ENCODE measurements at regions not wholly inside any gene's neighbourhood (a gene's known extent, or its start where the extent isn't known, plus 50 kb on each side); places are given as distances from the start of the nearest gene placed in this dataset.

DNA sequence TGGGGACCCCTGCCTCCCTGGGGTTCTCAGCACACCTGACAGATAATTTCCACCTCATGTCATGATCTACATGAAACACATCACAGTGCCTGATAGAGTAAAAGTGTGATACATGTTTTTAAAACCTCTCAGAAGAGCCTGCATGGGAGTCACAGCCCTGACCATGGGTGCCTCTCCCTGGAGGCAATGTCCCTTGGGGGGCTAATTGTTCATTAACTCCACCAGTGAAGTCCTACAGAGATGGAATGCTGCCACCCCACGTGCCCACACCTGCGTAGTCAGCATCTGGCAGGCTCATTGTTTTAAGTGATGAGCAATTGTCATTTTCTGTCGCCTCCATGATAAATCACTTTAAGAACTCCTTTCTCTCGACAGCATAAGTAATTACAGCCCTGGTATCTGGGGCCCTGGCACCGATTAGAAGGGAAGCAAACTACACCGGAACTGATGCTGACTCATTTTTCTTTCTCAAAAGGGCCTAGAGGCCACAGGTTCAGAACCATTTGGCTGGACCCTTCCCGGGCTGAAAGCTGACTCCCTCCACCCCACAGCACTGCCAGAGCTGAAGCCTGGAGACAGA, 109.6 kb upstream of the GJB5 start:
- TF ChIP-seq, protein P1, sequence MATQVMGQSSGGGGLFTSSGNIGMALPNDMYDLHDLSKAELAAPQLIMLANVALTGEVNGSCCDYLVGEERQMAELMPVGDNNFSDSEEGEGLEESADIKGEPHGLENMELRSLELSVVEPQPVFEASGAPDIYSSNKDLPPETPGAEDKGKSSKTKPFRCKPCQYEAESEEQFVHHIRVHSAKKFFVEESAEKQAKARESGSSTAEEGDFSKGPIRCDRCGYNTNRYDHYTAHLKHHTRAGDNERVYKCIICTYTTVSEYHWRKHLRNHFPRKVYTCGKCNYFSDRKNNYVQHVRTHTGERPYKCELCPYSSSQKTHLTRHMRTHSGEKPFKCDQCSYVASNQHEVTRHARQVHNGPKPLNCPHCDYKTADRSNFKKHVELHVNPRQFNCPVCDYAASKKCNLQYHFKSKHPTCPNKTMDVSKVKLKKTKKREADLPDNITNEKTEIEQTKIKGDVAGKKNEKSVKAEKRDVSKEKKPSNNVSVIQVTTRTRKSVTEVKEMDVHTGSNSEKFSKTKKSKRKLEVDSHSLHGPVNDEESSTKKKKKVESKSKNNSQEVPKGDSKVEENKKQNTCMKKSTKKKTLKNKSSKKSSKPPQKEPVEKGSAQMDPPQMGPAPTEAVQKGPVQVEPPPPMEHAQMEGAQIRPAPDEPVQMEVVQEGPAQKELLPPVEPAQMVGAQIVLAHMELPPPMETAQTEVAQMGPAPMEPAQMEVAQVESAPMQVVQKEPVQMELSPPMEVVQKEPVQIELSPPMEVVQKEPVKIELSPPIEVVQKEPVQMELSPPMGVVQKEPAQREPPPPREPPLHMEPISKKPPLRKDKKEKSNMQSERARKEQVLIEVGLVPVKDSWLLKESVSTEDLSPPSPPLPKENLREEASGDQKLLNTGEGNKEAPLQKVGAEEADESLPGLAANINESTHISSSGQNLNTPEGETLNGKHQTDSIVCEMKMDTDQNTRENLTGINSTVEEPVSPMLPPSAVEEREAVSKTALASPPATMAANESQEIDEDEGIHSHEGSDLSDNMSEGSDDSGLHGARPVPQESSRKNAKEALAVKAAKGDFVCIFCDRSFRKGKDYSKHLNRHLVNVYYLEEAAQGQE (IDR thresholded peaks at IDR 0.05; ENCODE audit: borderline replicate concordance): no peak
- TF ChIP-seq, protein P1 (CRISPR knock-in tag; IDR thresholded peaks at IDR 0.05; ENCODE audit: low read depth): no peak
- TF ChIP-seq ETV6 (IDR thresholded peaks at IDR 0.05; ENCODE audit: borderline replicate concordance in 1 of 2, low read depth in 2 of 2, low read length in 1 of 2) (no peak), ETV6 (CRISPR knock-in tag; IDR thresholded peaks at IDR 0.05; ENCODE audit: borderline replicate concordance) (no peak), PHF21A (IDR thresholded peaks at IDR 0.05; ENCODE audit: borderline replicate concordance, low read depth) (no peak), SMARCA5 (IDR thresholded peaks at IDR 0.05) (no peak), RCOR1 (IDR thresholded peaks at IDR 0.05; ENCODE audit: borderline replicate concordance in 1 of 2, low read depth in 2 of 2, low read length in 2 of 2) (no peak), POLR2G (IDR thresholded peaks at IDR 0.05; ENCODE audit: low read depth, low read length) (no peak), CTCF (IDR thresholded peaks at IDR 0.05 in 2 of 3, conservative IDR thresholded peaks at IDR 0.05 in 1 of 3; ENCODE audit: insufficient read depth in 2 of 3, low read depth in 1 of 3, low read length in 3 of 3) (no peak), GATAD2A (IDR thresholded peaks at IDR 0.05) (no peak), JUNB (CRISPR knock-in tag; conservative IDR thresholded peaks at IDR 0.05) (no peak), JUN (IDR thresholded peaks at IDR 0.05; ENCODE audit: borderline replicate concordance, low read depth, low read length) (no peak), JUN (CRISPR knock-in tag; IDR thresholded peaks at IDR 0.05; ENCODE audit: borderline replicate concordance) (no peak)
- TF ChIP-seq, protein P2, sequence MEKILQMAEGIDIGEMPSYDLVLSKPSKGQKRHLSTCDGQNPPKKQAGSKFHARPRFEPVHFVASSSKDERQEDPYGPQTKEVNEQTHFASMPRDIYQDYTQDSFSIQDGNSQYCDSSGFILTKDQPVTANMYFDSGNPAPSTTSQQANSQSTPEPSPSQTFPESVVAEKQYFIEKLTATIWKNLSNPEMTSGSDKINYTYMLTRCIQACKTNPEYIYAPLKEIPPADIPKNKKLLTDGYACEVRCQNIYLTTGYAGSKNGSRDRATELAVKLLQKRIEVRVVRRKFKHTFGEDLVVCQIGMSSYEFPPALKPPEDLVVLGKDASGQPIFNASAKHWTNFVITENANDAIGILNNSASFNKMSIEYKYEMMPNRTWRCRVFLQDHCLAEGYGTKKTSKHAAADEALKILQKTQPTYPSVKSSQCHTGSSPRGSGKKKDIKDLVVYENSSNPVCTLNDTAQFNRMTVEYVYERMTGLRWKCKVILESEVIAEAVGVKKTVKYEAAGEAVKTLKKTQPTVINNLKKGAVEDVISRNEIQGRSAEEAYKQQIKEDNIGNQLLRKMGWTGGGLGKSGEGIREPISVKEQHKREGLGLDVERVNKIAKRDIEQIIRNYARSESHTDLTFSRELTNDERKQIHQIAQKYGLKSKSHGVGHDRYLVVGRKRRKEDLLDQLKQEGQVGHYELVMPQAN (IDR thresholded peaks at IDR 0.05; ENCODE audit: borderline replicate concordance): no peak
- TF ChIP-seq, protein P3, sequence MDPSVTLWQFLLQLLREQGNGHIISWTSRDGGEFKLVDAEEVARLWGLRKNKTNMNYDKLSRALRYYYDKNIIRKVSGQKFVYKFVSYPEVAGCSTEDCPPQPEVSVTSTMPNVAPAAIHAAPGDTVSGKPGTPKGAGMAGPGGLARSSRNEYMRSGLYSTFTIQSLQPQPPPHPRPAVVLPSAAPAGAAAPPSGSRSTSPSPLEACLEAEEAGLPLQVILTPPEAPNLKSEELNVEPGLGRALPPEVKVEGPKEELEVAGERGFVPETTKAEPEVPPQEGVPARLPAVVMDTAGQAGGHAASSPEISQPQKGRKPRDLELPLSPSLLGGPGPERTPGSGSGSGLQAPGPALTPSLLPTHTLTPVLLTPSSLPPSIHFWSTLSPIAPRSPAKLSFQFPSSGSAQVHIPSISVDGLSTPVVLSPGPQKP (CRISPR knock-in tag; IDR thresholded peaks at IDR 0.05): no peak

Data from K562 (cell line).